Natural killer cell (primary cell): ENCODE measurements at regions not wholly inside any gene's neighbourhood (a gene's known extent, or its start where the extent isn't known, plus 50 kb on each side); places are given as distances from the start of the nearest gene placed in this dataset.

Experiments
- ATAC-seq, 3 donors: fragments of 150-1000 bp in 2 of 3; fragments of 200-7000 bp in 1 of 3; cut with Tn5 transposase; 1 replicate in 1 of 3; 2 replicates in 2 of 3; pipeline ENCODE4 v1.10.0; 2021; ENCODE audit warnings: mild to moderate bottlenecking in 2 of 3, moderate library complexity in 2 of 3
- DNase-seq, 2 donors: peaks; one replicate each; pipeline versions ENCODE4 v3.0.0 to v3.0.0-alpha.2; 2013 to 2021; ENCODE audit warnings: mixed read lengths in 1 of 2
- H3K27ac ChIP-seq: one replicate; pipeline ENCODE4 v1.5.1; 2013; ENCODE audit warnings: mild to moderate bottlenecking, low read length
- H3K27me3 ChIP-seq: one replicate; pipeline ENCODE4 v1.6.1; 2013; ENCODE audit warnings: low read length; ENCODE audit not compliant: control insufficient read depth, insufficient read depth
- H3K36me3 ChIP-seq: one replicate; pipeline ENCODE4 v1.6.1; 2013; ENCODE audit warnings: low read length; ENCODE audit not compliant: control insufficient read depth, insufficient read depth
- H3K4me1 ChIP-seq: one replicate; pipeline ENCODE4 v1.6.1; 2013; ENCODE audit warnings: low read length; ENCODE audit not compliant: control insufficient read depth, insufficient read depth
- H3K4me3 ChIP-seq: one replicate; pipeline ENCODE4 v1.5.1; 2013; ENCODE audit warnings: low read length
- H3K9me3 ChIP-seq: one replicate; pipeline ENCODE4 v1.6.1; 2013; ENCODE audit warnings: low read length; ENCODE audit not compliant: control insufficient read depth, insufficient read depth
- H3K27ac Mint-ChIP-seq, 2 donors: one replicate each; pipeline ENCODE4 v1.8.0; 2022; ENCODE audit warnings: mild to moderate bottlenecking in 2 of 2, mixed read lengths in 2 of 2, moderate library complexity in 1 of 2
- H3K27me3 Mint-ChIP-seq, 2 donors: one replicate each; pipeline ENCODE4 v1.8.0; 2022; ENCODE audit warnings: low read depth in 2 of 2, mixed read lengths in 2 of 2
- H3K36me3 Mint-ChIP-seq: one replicate; pipeline ENCODE4 v1.8.0; 2022; ENCODE audit warnings: mixed read lengths
- H3K4me1 Mint-ChIP-seq, 2 donors: one replicate each; pipeline ENCODE4 v1.8.0; 2022; ENCODE audit warnings: mixed read lengths in 2 of 2
- H3K4me3 Mint-ChIP-seq: one replicate; pipeline ENCODE4 v1.8.0; 2022; ENCODE audit warnings: mild to moderate bottlenecking, moderate library complexity, mixed read lengths
- H3K9me3 Mint-ChIP-seq, 2 donors: one replicate each; pipeline ENCODE4 v1.8.0; 2022; ENCODE audit warnings: mixed read lengths in 2 of 2
- CTCF ChIP-seq: fragments of 200-600 bp; IDR thresholded peaks from one replicate; pipeline ENCODE4 v1.8.0; 2022; ENCODE audit warnings: antibody characterized with exemption
- WGBS: methylation state at CpG from one replicate; pipeline ENCODE4 v1.1.7; 2013; ENCODE audit warnings: missing lambda C conversion rate; ENCODE audit not compliant: insufficient coverage; 5-methylcytosine and 5-hydroxymethylcytosine counted together
- intact Hi-C: fragments of 100-400 bp; cut with micrococcal nuclease; formaldehyde crosslinking; loops from one replicate; pipeline ENCODE4 v1.14.2; 2022

- ATAC-seq (no peak), DNase-seq (no peak)
- intact Hi-C loops: no loop called here
- Histone ChIP-seq H3K4me1 (no peaks in the 10 kb centered on the region), H3K27me3 (no peaks in the 10 kb centered on the region), H3K36me3 (no peaks in the 10 kb centered on the region), H3K4me3 (no peak overlapping the region), H3K9me3 (peaks cover 2% of the 10 kb centered on the region), H3K27ac (no peak overlapping the region)
- Mint-ChIP-seq H3K4me1 (no peaks in the 10 kb centered on the region), H3K9me3 (peaks cover 12 to 36% of the 10 kb centered on the region in 2 donors), H3K27me3 (no peaks in the 10 kb centered on the region), H3K4me3 (no peak overlapping the region), H3K36me3 (no peaks in the 10 kb centered on the region), H3K27ac (no peak overlapping the region)
- no peak for TF ChIP-seq CTCF
These were observed 201.8 kb upstream of the WDFY3 start for GRCh38 chr4:85168234-85168834.

GRCh38 chr4:85170241-85170640 lies 203.8 kb upstream of the WDFY3 start:
- Mint-ChIP-seq H3K27ac (no peak overlapping the region), H3K9me3 (peaks cover 9 to 32% of the 10 kb centered on the region in 2 donors), H3K4me3 (no peak overlapping the region), H3K27me3 (no peaks in the 10 kb centered on the region), H3K36me3 (no peaks in the 10 kb centered on the region), H3K4me1 (no peaks in the 10 kb centered on the region)
- Histone ChIP-seq H3K27me3 (no peaks in the 10 kb centered on the region), H3K4me1 (no peaks in the 10 kb centered on the region), H3K4me3 (no peak overlapping the region), H3K36me3 (no peaks in the 10 kb centered on the region), H3K9me3 (peaks cover 2% of the 10 kb centered on the region), H3K27ac (no peak overlapping the region)
- intact Hi-C loops: no loop called here
- no peak for DNase-seq
- ATAC-seq: no peak
- TF ChIP-seq CTCF: no peak

GRCh38 chr4:85175190-85175589 lies 208.7 kb upstream of the WDFY3 start:
- Mint-ChIP-seq H3K27me3 (no peaks in the 10 kb centered on the region), H3K27ac (no peak overlapping the region)
- TF ChIP-seq CTCF: no peak

DNA sequence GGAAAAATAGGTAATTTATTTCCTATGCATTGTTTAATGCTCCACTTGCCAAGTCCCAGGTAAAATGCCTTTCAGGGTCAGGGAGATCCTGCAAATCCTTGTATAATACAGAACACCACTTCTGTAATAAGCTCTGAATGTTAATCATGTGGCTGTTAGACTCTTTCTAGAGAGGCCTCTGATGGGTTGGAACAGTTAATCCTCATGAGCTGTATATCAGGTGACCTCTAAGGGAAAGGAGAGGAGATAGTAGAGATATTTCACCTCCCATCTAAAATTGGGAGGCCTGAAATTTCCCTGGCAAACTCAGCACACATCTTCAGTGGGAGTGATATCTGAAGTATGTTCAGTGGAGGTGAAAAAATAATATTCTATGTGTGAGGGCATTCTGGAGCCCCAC lies 210.6 kb upstream of the WDFY3 start:
- H3K4me1 ChIP-seq: no peaks in the 10 kb centered on the region
- no peak overlapping the region for H3K27ac ChIP-seq
- no peaks in the 10 kb centered on the region for H3K9me3 ChIP-seq
- Mint-ChIP-seq H3K4me3 (no peak overlapping the region), H3K9me3 (peaks cover 6 to 19% of the 10 kb centered on the region in 2 donors), H3K4me1 (no peaks in the 10 kb centered on the region), H3K27ac (no peak overlapping the region), H3K36me3 (no peaks in the 10 kb centered on the region), H3K27me3 (no peaks in the 10 kb centered on the region)
- intact Hi-C loops: no loop called here
- H3K36me3 ChIP-seq: no peaks in the 10 kb centered on the region
- no peaks in the 10 kb centered on the region for H3K27me3 ChIP-seq
- no peak for ATAC-seq
- TF ChIP-seq CTCF: no peak
- no peak overlapping the region for H3K4me3 ChIP-seq
- DNase-seq: no peak

More at GRCh38 chr4:85175190-85175589, 208.7 kb upstream of the WDFY3 start:
- H3K27me3 ChIP-seq: no peaks in the 10 kb centered on the region
- H3K4me1 ChIP-seq: no peaks in the 10 kb centered on the region
- H3K36me3 Mint-ChIP-seq: no peaks in the 10 kb centered on the region
- WGBS: 100% methylated on average over 1 of the region's 1 CpG
- H3K4me3 Mint-ChIP-seq: no peak overlapping the region
- no peaks in the 10 kb centered on the region for H3K36me3 ChIP-seq
- H3K9me3 ChIP-seq: no peaks in the 10 kb centered on the region
- intact Hi-C loops: no loop called here
- no peaks in the 10 kb centered on the region for H3K4me1 Mint-ChIP-seq
- H3K27ac ChIP-seq: no peak overlapping the region
- H3K4me3 ChIP-seq: no peak overlapping the region
- peaks cover 6 to 23% of the 10 kb centered on the region in 2 donors for H3K9me3 Mint-ChIP-seq
- ATAC-seq (no peak), DNase-seq (no peak)
